WTC11 (cell line): ENCODE measurements at regions not wholly inside any gene's neighbourhood (a gene's known extent, or its start where the extent isn't known, plus 50 kb on each side); places are given as distances from the start of the nearest gene placed in this dataset.

Experiments used
- CREB1 ChIP-seq: sonication (generic); formaldehyde crosslinking; IDR thresholded peaks from 2 replicates; pipeline ENCODE4 v1.8.0; 2023; ENCODE audit warnings: mild to moderate bottlenecking, missing genetic modification reagents
- CTCF ChIP-seq: fragments of 200-600 bp; IDR thresholded peaks from 2 replicates; pipeline ENCODE4 v1.8.0; 2022; ENCODE audit warnings: antibody characterized with exemption
- FOXK1 ChIP-seq: sonication (generic); formaldehyde crosslinking; IDR thresholded peaks from 2 replicates; pipeline ENCODE4 v1.8.0; 2022; ENCODE audit warnings: mild to moderate bottlenecking, moderate library complexity, missing genetic modification reagents
- JUN ChIP-seq: sonication (generic); formaldehyde crosslinking; IDR thresholded peaks from 2 replicates; pipeline ENCODE4 v1.8.0; 2023; ENCODE audit warnings: mild to moderate bottlenecking, missing genetic modification reagents
- MAX ChIP-seq: sonication (generic); formaldehyde crosslinking; IDR thresholded peaks from 2 replicates; pipeline ENCODE4 v1.8.0; 2022; ENCODE audit warnings: mild to moderate bottlenecking, missing genetic modification reagents
- NFATC4 ChIP-seq: fragments of 250-450 bp; sonication (Bioruptor Pico); IDR thresholded peaks from 2 replicates; pipeline ENCODE4 v1.9.0; 2021; ENCODE audit warnings: mild to moderate bottlenecking
- NFE2L1 ChIP-seq: sonication (generic); formaldehyde crosslinking; IDR thresholded peaks from 2 replicates; pipeline ENCODE4 v1.8.1; 2023; ENCODE audit warnings: missing genetic modification reagents
- NR2C2 ChIP-seq: sonication (generic); formaldehyde crosslinking; IDR thresholded peaks from 2 replicates; pipeline ENCODE4 v1.8.0; 2022; ENCODE audit warnings: mild to moderate bottlenecking, missing genetic modification reagents
- TCF7 ChIP-seq: sonication (generic); formaldehyde crosslinking; IDR thresholded peaks from 2 replicates; pipeline ENCODE4 v1.8.0; 2022; ENCODE audit warnings: mild to moderate bottlenecking, low read depth, missing genetic modification reagents, moderate library complexity
- USF1 ChIP-seq: sonication (generic); formaldehyde crosslinking; IDR thresholded peaks from 2 replicates; pipeline ENCODE4 v1.8.0; 2022; ENCODE audit warnings: mild to moderate bottlenecking, missing genetic modification reagents
- USF2 ChIP-seq: sonication (generic); formaldehyde crosslinking; IDR thresholded peaks from 2 replicates; pipeline ENCODE4 v1.8.1; 2023; ENCODE audit warnings: mild to moderate bottlenecking, missing genetic modification reagents, moderate library complexity
- ZBTB21 ChIP-seq: sonication (generic); formaldehyde crosslinking; IDR thresholded peaks from 2 replicates; pipeline ENCODE4 v1.8.1; 2023; ENCODE audit warnings: mild to moderate bottlenecking, missing genetic modification reagents, borderline replicate concordance
- ZNF396 ChIP-seq: fragments of 250-450 bp; sonication (Bioruptor Pico); IDR thresholded peaks from 2 replicates; pipeline ENCODE4 v1.8.0; 2021; ENCODE audit warnings: mild to moderate bottlenecking, moderate library complexity, borderline replicate concordance
- ZSCAN18 ChIP-seq: fragments of 250-450 bp; sonication (Bioruptor Pico); IDR thresholded peaks from 2 replicates; pipeline ENCODE4 v2.1.2; 2022; ENCODE audit warnings: mild to moderate bottlenecking, moderate library complexity

- TF ChIP-seq ZBTB21: no peak
- TF ChIP-seq USF1 (CRISPR knock-in tag): no peak
- TF ChIP-seq NFATC4 (CRISPR knock-in tag): no peak
- no peak for TF ChIP-seq CTCF
- no peak for TF ChIP-seq NFE2L1 (CRISPR knock-in tag)
- TF ChIP-seq MAX: no peak
- TF ChIP-seq TCF7 (CRISPR knock-in tag): no peak
- TF ChIP-seq JUN (CRISPR knock-in tag): no peak
- TF ChIP-seq FOXK1 (CRISPR knock-in tag): no peak
- TF ChIP-seq NR2C2 (CRISPR knock-in tag): no peak
- TF ChIP-seq CREB1 (CRISPR knock-in tag): no peak
- TF ChIP-seq ZSCAN18: no peak
- TF ChIP-seq USF2 (CRISPR knock-in tag): no peak
- TF ChIP-seq ZNF396 (CRISPR knock-in tag): no peak
Observed at GRCh38 chrX:82134378-82134777, 932.5 kb downstream of the SH3BGRL start.
